ENCODE measurements at regions not wholly inside any gene's neighbourhood (a gene's known extent, or its start where the extent isn't known, plus 50 kb on each side); places are given as distances from the start of the nearest gene placed in this dataset.

DNA sequence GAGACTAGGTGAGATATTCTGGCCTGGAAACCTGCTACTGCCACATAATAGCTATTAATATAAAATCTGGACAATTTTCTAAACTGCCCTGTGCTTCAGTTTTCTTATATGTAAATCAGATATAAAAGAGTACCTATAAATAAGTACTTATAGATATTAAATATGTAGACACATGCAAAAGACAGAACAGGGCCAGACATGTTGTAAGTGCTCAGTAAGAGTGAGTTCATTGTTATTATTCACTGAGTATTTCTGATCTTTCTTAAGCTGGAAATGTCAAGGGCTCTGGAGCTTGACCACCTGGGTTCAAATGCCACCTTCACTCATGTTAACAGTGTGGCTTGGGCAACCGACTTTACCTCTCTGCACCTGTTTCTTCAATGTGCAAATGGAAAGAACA, 179.8 kb downstream of the GALC start:
- TF ChIP-seq POLR2A (IDR thresholded peaks at IDR 0.05), result no peak
- TF ChIP-seq, protein P1, sequence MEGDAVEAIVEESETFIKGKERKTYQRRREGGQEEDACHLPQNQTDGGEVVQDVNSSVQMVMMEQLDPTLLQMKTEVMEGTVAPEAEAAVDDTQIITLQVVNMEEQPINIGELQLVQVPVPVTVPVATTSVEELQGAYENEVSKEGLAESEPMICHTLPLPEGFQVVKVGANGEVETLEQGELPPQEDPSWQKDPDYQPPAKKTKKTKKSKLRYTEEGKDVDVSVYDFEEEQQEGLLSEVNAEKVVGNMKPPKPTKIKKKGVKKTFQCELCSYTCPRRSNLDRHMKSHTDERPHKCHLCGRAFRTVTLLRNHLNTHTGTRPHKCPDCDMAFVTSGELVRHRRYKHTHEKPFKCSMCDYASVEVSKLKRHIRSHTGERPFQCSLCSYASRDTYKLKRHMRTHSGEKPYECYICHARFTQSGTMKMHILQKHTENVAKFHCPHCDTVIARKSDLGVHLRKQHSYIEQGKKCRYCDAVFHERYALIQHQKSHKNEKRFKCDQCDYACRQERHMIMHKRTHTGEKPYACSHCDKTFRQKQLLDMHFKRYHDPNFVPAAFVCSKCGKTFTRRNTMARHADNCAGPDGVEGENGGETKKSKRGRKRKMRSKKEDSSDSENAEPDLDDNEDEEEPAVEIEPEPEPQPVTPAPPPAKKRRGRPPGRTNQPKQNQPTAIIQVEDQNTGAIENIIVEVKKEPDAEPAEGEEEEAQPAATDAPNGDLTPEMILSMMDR (IDR thresholded peaks at IDR 0.05), result no peak
